Endothelial cell of umbilical vein (primary cell): ENCODE measurements at regions not wholly inside any gene's neighbourhood (a gene's known extent, or its start where the extent isn't known, plus 50 kb on each side); places are given as distances from the start of the nearest gene placed in this dataset.

Experiments
- BruUV-seq: library from RNA; stranded (reverse); fragments of 400-500 nt; replicated peaks from 2 replicates; lab custom pipeline; 2021; lab: Mats Ljungman, UMichigan
- CTCF ChIA-PET: fragments of 300-600, 350-600 bp; sonication (Branson Sonifier 250); formaldehyde crosslinking; loops from one replicate; lab custom pipeline; 2021; ENCODE audit warnings: antibody characterized with exemption, inconsistent platforms; lab: Charles Lee
- POLR2A ChIA-PET: fragments of 300-600, 350-600 bp; sonication (Branson Sonifier 250); formaldehyde crosslinking; loops from one replicate; lab custom pipeline; 2021; ENCODE audit warnings: antibody characterized with exemption, inconsistent platforms; lab: Charles Lee
- DNase-seq: peaks from one replicate; pipeline ENCODE4 v3.0.0-alpha.2; 2011; ENCODE audit warnings: low read depth, low spot score
- FAIRE-seq: peaks from 2 replicates; lab custom pipeline; 2011; peaks lifted over from hg19 to GRCh38; lab: Jason Lieb, UNC
- H2AFZ ChIP-seq: 2 replicates; pipeline ENCODE4 v1.6.0; 2012; ENCODE audit warnings: low read depth, low read length, control low read depth, inconsistent platforms
- H3K27ac ChIP-seq: 2 replicates; pipeline ENCODE4 v1.5.1; 2011; ENCODE audit warnings: low read depth, mild to moderate bottlenecking, control low read depth, low read length, moderate library complexity; ENCODE audit not compliant: insufficient read depth
- H3K27me3 ChIP-seq, 2 experiments: 2 replicates each; pipeline versions ENCODE4 v1.6.0 to v1.6.1; 2011; ENCODE audit warnings: low read length in 2 of 2, mixed read lengths in 1 of 2; ENCODE audit not compliant: control insufficient read depth in 2 of 2, insufficient read depth in 2 of 2
- H3K36me3 ChIP-seq, 2 experiments: 2 replicates in 1 of 2; 3 replicates in 1 of 2; pipeline ENCODE4 v1.5.1; 2011; ENCODE audit warnings: low read length in 2 of 2, mild to moderate bottlenecking in 1 of 2, moderate library complexity in 1 of 2; ENCODE audit not compliant: control insufficient read depth in 2 of 2, insufficient read depth in 2 of 2; ENCODE audit errors: extremely low read depth in 1 of 2
- H3K4me1 ChIP-seq: 3 replicates; pipeline ENCODE4 v1.5.1; 2011; ENCODE audit warnings: mild to moderate bottlenecking, low read length; ENCODE audit not compliant: control insufficient read depth, insufficient read depth; ENCODE audit errors: extremely low read depth
- H3K4me2 ChIP-seq: 2 replicates; pipeline ENCODE4 v1.6.1; 2011; ENCODE audit warnings: low read length, control low read depth, mixed read lengths; ENCODE audit not compliant: insufficient read depth
- H3K4me3 ChIP-seq, 3 experiments: fragments of 200-600 bp in 1 of 3; sonication (generic), shearing (Covaris generic) in 1 of 3; replicated peaks in 1 of 3; 2 replicates each; pipeline ENCODE4 v1.5.1; 2011 to 2016; ENCODE audit warnings: control low read depth in 3 of 3, low read length in 3 of 3, mild to moderate bottlenecking in 2 of 3, inconsistent platforms in 1 of 3, low read depth in 1 of 3, moderate library complexity in 1 of 3; ENCODE audit not compliant: insufficient read depth in 1 of 3
- H3K79me2 ChIP-seq: 2 replicates; pipeline ENCODE4 v1.6.0; 2012; ENCODE audit warnings: low read length, inconsistent platforms; ENCODE audit not compliant: control insufficient read depth, insufficient read depth
- H3K9ac ChIP-seq: replicated peaks from 2 replicates; pipeline ENCODE3; 2011; ENCODE audit warnings: low read length, control low read depth; ENCODE audit not compliant: insufficient read depth; ENCODE audit errors: extremely low read depth
- H3K9me1 ChIP-seq: replicated peaks from 3 replicates; pipeline ENCODE4 v1.6.0; 2011; ENCODE audit warnings: mild to moderate bottlenecking, low read length; ENCODE audit not compliant: control insufficient read depth, insufficient read depth; ENCODE audit errors: extremely low read depth
- H3K9me3 ChIP-seq: replicated peaks from 2 replicates; pipeline ENCODE4 v1.5.1; 2012; ENCODE audit warnings: low read length, inconsistent platforms; ENCODE audit not compliant: control insufficient read depth, insufficient read depth
- H4K20me1 ChIP-seq: replicated peaks from 2 replicates; pipeline ENCODE3; 2011; ENCODE audit warnings: mild to moderate bottlenecking, low read length; ENCODE audit not compliant: control insufficient read depth, insufficient read depth; ENCODE audit errors: extremely low read depth
- CTCF ChIP-seq, 2 donors: IDR thresholded peaks; 1 replicate in 1 of 2; 2 replicates in 1 of 2; pipeline ENCODE4 v1.5.1; 2011; ENCODE audit warnings: low read length in 2 of 2, mild to moderate bottlenecking in 2 of 2, moderate library complexity in 2 of 2, control low read depth in 1 of 2, inconsistent platforms in 1 of 2, low read depth in 1 of 2; ENCODE audit not compliant: insufficient read depth in 1 of 2; ENCODE audit errors: extremely low read depth in 1 of 2
- EZH2 ChIP-seq: IDR thresholded peaks from 2 replicates; pipeline ENCODE4 v1.6.1; 2012; ENCODE audit warnings: borderline replicate concordance, low read depth, mild to moderate bottlenecking, moderate library complexity, low read length, inconsistent platforms; ENCODE audit not compliant: severe bottlenecking
- FOS ChIP-seq: IDR thresholded peaks from 2 replicates; pipeline ENCODE4 v1.6.1; 2011; ENCODE audit warnings: mild to moderate bottlenecking, low read length, moderate library complexity, borderline replicate concordance; ENCODE audit not compliant: insufficient read depth
- GATA2 ChIP-seq: IDR thresholded peaks from 2 replicates; pipeline ENCODE4 v1.7.0; 2011; ENCODE audit warnings: low read depth, mild to moderate bottlenecking, moderate library complexity, mixed read lengths, low read length; ENCODE audit not compliant: insufficient read length, insufficient read depth
- MYC ChIP-seq: IDR thresholded peaks from one replicate; pipeline ENCODE4 v1.6.1; 2011; ENCODE audit warnings: mild to moderate bottlenecking, low read depth, low read length
- POLR2A ChIP-seq: IDR thresholded peaks from 2 replicates; pipeline ENCODE4 v1.6.1; 2012; ENCODE audit warnings: low read depth, mild to moderate bottlenecking, control low read depth, low read length
- POLR2AphosphoS5 ChIP-seq: IDR thresholded peaks from 2 replicates; pipeline ENCODE4 v1.6.1; 2012; ENCODE audit warnings: low read depth, mild to moderate bottlenecking, control low read depth, low read length, moderate library complexity; ENCODE audit not compliant: insufficient read depth
- dilution Hi-C: fragments of 300-500 bp; cut with MboI; formaldehyde crosslinking; loops from one replicate; pipeline ENCODE4 v1.15.0; 2019; ENCODE audit warnings: low sequenced_read_pairs; ENCODE audit not compliant: extremely low pct_ligation_motif_present
- intact Hi-C: fragments of 100-400 bp; cut with micrococcal nuclease; formaldehyde crosslinking; loops from one replicate; pipeline ENCODE4 v1.10.0; 2022

GRCh38 chr10:81472927-81473470 is 402.0 kb upstream of the NRG3 start:
- dilution Hi-C loops: no loop called here
- BruUV-seq: no TSS peak
- Histone ChIP-seq H3K4me3 (no peak overlapping the region), H3K9me3 (no peaks in the 10 kb centered on the region), H3K4me1 (no peaks in the 10 kb centered on the region), H3K4me2 (no peak overlapping the region), H2AFZ (no peak overlapping the region), H4K20me1 (no peaks in the 10 kb centered on the region), H3K27ac (no peak overlapping the region), H3K36me3 (no peaks in the 10 kb centered on the region), H3K79me2 (no peaks in the 10 kb centered on the region), H3K27me3 (no peaks in the 10 kb centered on the region), H3K9ac (no peak overlapping the region), H3K9me1 (no peaks in the 10 kb centered on the region)
- DNase-seq: no peak
- intact Hi-C loops: no loop called here
- FAIRE-seq: no peak
- CTCF ChIA-PET: no interaction called here
- no peak for TF ChIP-seq POLR2A
- no peak for TF ChIP-seq GATA2
- no peak for TF ChIP-seq EZH2
- TF ChIP-seq CTCF (IDR thresholded peaks at IDR 0.05; ENCODE audit: extremely low read depth in 1 of 2, insufficient read depth in 1 of 2, low read depth in 1 of 2, low read length in 2 of 2): no peak
- TF ChIP-seq POLR2AphosphoS5: no peak
- no peak for TF ChIP-seq MYC
- no peak for TF ChIP-seq FOS
- POLR2A ChIA-PET: no interaction called here
